Sigmoid colon (tissue), 6 donors: ENCODE measurements at regions not wholly inside any gene's neighbourhood (a gene's known extent, or its start where the extent isn't known, plus 50 kb on each side); places are given as distances from the start of the nearest gene placed in this dataset.

ENCODE experiments used
- DNase-seq: peaks from one replicate; pipeline ENCODE4 v3.0.0-alpha.2; 2019
- H3K27ac ChIP-seq, 4 donors: fragments of 200-600 bp; sonication (generic); one replicate each; pipeline ENCODE4 v1.5.1; 2016 to 2019; ENCODE audit warnings: mild to moderate bottlenecking in 1 of 4
- H3K27me3 ChIP-seq, 3 donors: fragments of 200-600 bp; sonication (generic); one replicate each; pipeline ENCODE4 v1.5.1; 2019; ENCODE audit warnings: mild to moderate bottlenecking in 1 of 3
- H3K36me3 ChIP-seq, 4 donors: fragments of 200-600 bp; sonication (generic); one replicate each; pipeline ENCODE4 v1.5.1; 2016 to 2019
- H3K4me1 ChIP-seq, 4 donors: fragments of 200-600 bp; sonication (generic); one replicate each; pipeline ENCODE4 v1.5.1; 2017 to 2019
- H3K4me3 ChIP-seq, 4 donors: fragments of 200-600 bp; sonication (generic); one replicate each; pipeline ENCODE4 v1.5.1; 2017 to 2019; ENCODE audit warnings: mild to moderate bottlenecking in 2 of 4, moderate library complexity in 1 of 4
- H3K9me3 ChIP-seq, 4 donors: fragments of 200-600 bp in 3 of 4; sonication (generic) in 3 of 4; one replicate each; pipeline versions ENCODE4 v1.5.1 to v1.6.1; 2013 to 2019
- CTCF ChIP-seq, 4 experiments: fragments of 450-650 bp in 3 of 4; fragments of 200-600 bp in 1 of 4; IDR thresholded peaks; one replicate each; pipeline ENCODE4 v1.5.1; 2016 to 2019; ENCODE audit warnings: antibody characterized with exemption in 4 of 4, mild to moderate bottlenecking in 3 of 4, moderate library complexity in 2 of 4
- EP300 ChIP-seq, 4 donors: sonication (generic); formaldehyde crosslinking; IDR thresholded peaks; one replicate each; pipeline ENCODE4 v1.6.1; 2017; ENCODE audit warnings: antibody characterized with exemption in 4 of 4
- POLR2A ChIP-seq, 2 donors: fragments of 450-650 bp; IDR thresholded peaks; one replicate each; pipeline ENCODE4 v1.6.1; 2016; ENCODE audit warnings: antibody characterized with exemption in 2 of 2, mild to moderate bottlenecking in 2 of 2, moderate library complexity in 2 of 2
- POLR2AphosphoS5 ChIP-seq, 4 donors: sonication (generic); formaldehyde crosslinking; IDR thresholded peaks; one replicate each; pipeline ENCODE4 v1.6.1; 2017; ENCODE audit warnings: antibody characterized with exemption in 4 of 4
- WGBS, 2 donors: extraction: QIAGEN DNeasy Blood & Tissue Kit; methylation state at CpG; one replicate each; pipeline ENCODE4 v1.1.7; 2013; 5-methylcytosine and 5-hydroxymethylcytosine counted together
- intact Hi-C: fragments of 100-400 bp; cut with DNase I; formaldehyde crosslinking; loops from one replicate; pipeline ENCODE4 v1.15.1; 2023
- donor health status: healthy with polysubstance abuse.
- donor health status: healthy.

- Histone ChIP-seq H3K27me3 (no peaks in the 10 kb centered on the region), H3K36me3 (no peaks in the 10 kb centered on the region), H3K4me1 (no peaks in the 10 kb centered on the region), H3K27ac (no peak overlapping the region), H3K9me3 (no peaks in the 10 kb centered on the region), H3K4me3 (no peak overlapping the region)
- WGBS, 2 donors, result 68 to 79% methylated on average over 3 of the region's 3 CpGs
- intact Hi-C loops, result no loop called here
- DNase-seq, result no peak
- no peak for TF ChIP-seq EP300 (IDR thresholded peaks at IDR 0.05)
- TF ChIP-seq CTCF (IDR thresholded peaks at IDR 0.05), result no peak
- no peak for TF ChIP-seq POLR2A (IDR thresholded peaks at IDR 0.05)
- no peak for TF ChIP-seq POLR2AphosphoS5 (IDR thresholded peaks at IDR 0.05)
Measured at GRCh38 chr10:21463436-21463835, 62.0 kb downstream of the SKIDA1 start.

- Histone ChIP-seq H3K27ac (no peak overlapping the region), H3K9me3 (no peaks in the 10 kb centered on the region), H3K4me1 (no peaks in the 10 kb centered on the region), H3K4me3 (no peak overlapping the region), H3K36me3 (no peaks in the 10 kb centered on the region), H3K27me3 (no peaks in the 10 kb centered on the region)
- intact Hi-C loops, result no loop called here
- TF ChIP-seq CTCF (IDR thresholded peaks at IDR 0.05), result no peak
- no peak for TF ChIP-seq POLR2A (IDR thresholded peaks at IDR 0.05)
- TF ChIP-seq POLR2AphosphoS5 (IDR thresholded peaks at IDR 0.05), result no peak
- no peak for TF ChIP-seq EP300 (IDR thresholded peaks at IDR 0.05)
- no peak for DNase-seq
- 70 to 77% methylated on average over 5 of the region's 5 CpGs for WGBS, 2 donors
Measured at GRCh38 chr10:21458126-21458871, 67.2 kb downstream of the SKIDA1 start.

- Histone ChIP-seq H3K4me3 (no peak overlapping the region), H3K9me3 (no peaks in the 10 kb centered on the region), H3K4me1 (no peaks in the 10 kb centered on the region), H3K27ac (no peak overlapping the region), H3K27me3 (no peaks in the 10 kb centered on the region), H3K36me3 (no peaks in the 10 kb centered on the region)
- WGBS, 2 donors, result 94 to 95% methylated on average over 5 of the region's 5 CpGs
- DNase-seq, result no peak
- intact Hi-C loops, result no loop called here
- no peak for TF ChIP-seq EP300 (IDR thresholded peaks at IDR 0.05)
- no peak for TF ChIP-seq POLR2AphosphoS5 (IDR thresholded peaks at IDR 0.05)
- TF ChIP-seq POLR2A (IDR thresholded peaks at IDR 0.05), result no peak
- no peak for TF ChIP-seq CTCF (IDR thresholded peaks at IDR 0.05)
Measured at GRCh38 chr10:21456160-21456559, 69.3 kb downstream of the SKIDA1 start.

GRCh38 chr10:21452203-21452602, 73.3 kb downstream of the SKIDA1 start:
- no peaks in the 10 kb centered on the region for H3K36me3 ChIP-seq
- DNase-seq, result no peak
- 92 to 94% methylated on average over 3 of the region's 3 CpGs for WGBS, 2 donors
- TF ChIP-seq POLR2AphosphoS5 (IDR thresholded peaks at IDR 0.05), result no peak
- no peak for TF ChIP-seq CTCF (IDR thresholded peaks at IDR 0.05)
- no peak for TF ChIP-seq POLR2A (IDR thresholded peaks at IDR 0.05)
- TF ChIP-seq EP300 (IDR thresholded peaks at IDR 0.05), result no peak
- H3K27ac ChIP-seq, result no peak overlapping the region
- H3K4me1 ChIP-seq, result no peaks in the 10 kb centered on the region
- intact Hi-C loops, result no loop called here
- no peaks in the 10 kb centered on the region for H3K9me3 ChIP-seq
- no peaks in the 10 kb centered on the region for H3K27me3 ChIP-seq
- no peak overlapping the region for H3K4me3 ChIP-seq
